ENCODE measurements at regions not wholly inside any gene's neighbourhood (a gene's known extent, or its start where the extent isn't known, plus 50 kb on each side); places are given as distances from the start of the nearest gene placed in this dataset.

DNA sequence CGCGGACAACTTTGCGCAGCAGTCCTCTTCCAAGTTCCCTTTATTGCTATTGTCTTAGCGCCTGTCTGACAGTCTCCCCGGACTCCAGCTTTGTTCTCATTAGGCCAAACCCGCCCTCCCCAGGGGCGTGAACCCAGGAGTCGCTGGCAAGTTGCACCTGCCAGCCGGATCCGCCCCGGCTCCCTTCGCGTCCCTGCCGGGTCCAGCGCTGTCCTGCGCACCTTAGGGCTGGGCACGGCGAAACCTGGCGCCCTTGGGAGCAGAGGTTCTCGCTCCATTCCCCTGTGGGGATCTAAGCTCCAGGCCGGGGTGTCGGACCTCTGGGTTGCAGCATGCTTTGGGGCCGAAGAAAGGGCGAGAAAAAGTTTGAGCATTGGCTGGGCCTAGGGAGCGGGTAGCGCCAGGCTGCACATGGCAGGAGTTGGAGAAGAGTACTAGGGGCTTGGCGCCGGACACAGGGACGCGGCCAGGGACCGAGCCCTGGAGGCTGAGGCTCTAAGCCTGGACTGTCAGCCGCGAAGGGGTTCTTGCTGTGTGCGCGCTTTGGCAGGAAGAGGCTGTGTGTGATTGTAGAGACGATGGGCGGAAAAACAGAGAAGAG, 335.1 kb upstream of the THRB start:
- peaks cover 23% of the 10 kb centered on the region for H3K27me3 Mint-ChIP-seq (ENCODE audit: low read depth)
- no peaks in the 10 kb centered on the region for H3K36me3 Mint-ChIP-seq (ENCODE audit: low read depth)
- DNase-seq (ENCODE audit: low spot score), result no peak
- intact Hi-C loops (cut with micrococcal nuclease), result no loop called here
- no peak overlapping the region for H3K4me3 Mint-ChIP-seq (ENCODE audit: low read depth)
- no peaks in the 10 kb centered on the region for H3K4me1 Mint-ChIP-seq (ENCODE audit: low read depth)
- no peaks in the 10 kb centered on the region for H3K9me3 Mint-ChIP-seq
- no peak overlapping the region for H3K27ac Mint-ChIP-seq

- no peaks in the 10 kb centered on the region for H3K4me1 Mint-ChIP-seq (ENCODE audit: low read depth)
Measured at GRCh38 chr3:24830230-24831152, 335.8 kb upstream of the THRB start.

DNA sequence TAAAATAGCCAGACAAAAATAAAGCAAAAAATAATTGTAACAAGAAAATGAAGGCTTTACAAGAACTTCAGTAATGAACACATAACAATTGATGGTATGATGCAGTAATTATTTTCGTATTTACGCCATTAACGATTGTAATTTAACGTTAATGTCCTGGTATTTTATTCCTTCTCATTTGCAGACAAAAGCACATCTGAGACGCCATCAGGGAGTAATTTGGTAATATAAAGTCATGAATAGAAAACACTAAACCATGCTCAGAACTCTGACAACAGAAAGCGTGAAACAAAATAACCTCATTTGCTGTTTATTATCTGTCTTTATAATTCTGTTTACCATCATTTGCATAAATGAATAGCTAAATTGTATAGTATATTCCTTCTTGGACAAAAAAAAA, 336.6 kb upstream of the THRB start:
- DNase-seq (ENCODE audit: low spot score), result no peak
- H3K36me3 Mint-ChIP-seq (ENCODE audit: low read depth), result no peaks in the 10 kb centered on the region
- H3K4me3 Mint-ChIP-seq (ENCODE audit: low read depth), result no peak overlapping the region
- no peak overlapping the region for H3K27ac Mint-ChIP-seq
- peaks cover 23% of the 10 kb centered on the region for H3K27me3 Mint-ChIP-seq (ENCODE audit: low read depth)
- H3K9me3 Mint-ChIP-seq, result no peaks in the 10 kb centered on the region
- no peaks in the 10 kb centered on the region for H3K4me1 Mint-ChIP-seq (ENCODE audit: low read depth)
- intact Hi-C loops (cut with micrococcal nuclease), result no loop called here

More at GRCh38 chr3:24830230-24831152, 335.8 kb upstream of the THRB start:
- Mint-ChIP-seq H3K36me3 (ENCODE audit: low read depth) (no peaks in the 10 kb centered on the region), H3K4me3 (ENCODE audit: low read depth) (no peak overlapping the region), H3K27ac (no peak overlapping the region), H3K27me3 (ENCODE audit: low read depth) (peaks cover 23% of the 10 kb centered on the region), H3K9me3 (no peaks in the 10 kb centered on the region)
- no peak for DNase-seq (ENCODE audit: low spot score)
- intact Hi-C loops (cut with micrococcal nuclease), result no loop called here

DNA sequence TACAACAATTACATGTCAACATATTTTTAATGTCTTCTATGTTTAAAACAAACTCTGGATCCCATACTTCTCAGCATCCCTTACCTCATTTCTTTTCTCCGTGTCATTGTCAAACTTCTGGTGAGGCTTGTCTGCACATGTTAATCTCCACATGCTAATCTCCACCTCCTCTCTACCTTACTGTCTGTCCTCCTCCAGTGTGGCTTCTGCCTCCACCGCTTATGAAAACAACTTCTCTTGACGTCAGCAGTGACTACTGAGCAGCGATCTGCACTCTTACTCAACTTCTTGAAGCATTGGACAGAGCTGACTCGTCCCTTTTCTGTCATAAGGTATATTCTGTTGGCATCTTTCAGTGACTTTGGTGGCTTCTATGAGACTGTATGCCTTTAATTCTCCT, 338.2 kb upstream of the THRB start:
- H3K9me3 Mint-ChIP-seq, result no peaks in the 10 kb centered on the region
- intact Hi-C loops (cut with micrococcal nuclease), result no loop called here
- no peak overlapping the region for H3K27ac Mint-ChIP-seq
- no peaks in the 10 kb centered on the region for H3K36me3 Mint-ChIP-seq (ENCODE audit: low read depth)
- H3K4me3 Mint-ChIP-seq (ENCODE audit: low read depth), result no peak overlapping the region
- no peaks in the 10 kb centered on the region for H3K4me1 Mint-ChIP-seq (ENCODE audit: low read depth)
- H3K27me3 Mint-ChIP-seq (ENCODE audit: low read depth), result peaks cover 23% of the 10 kb centered on the region
- DNase-seq (ENCODE audit: low spot score), result no peak

DNA sequence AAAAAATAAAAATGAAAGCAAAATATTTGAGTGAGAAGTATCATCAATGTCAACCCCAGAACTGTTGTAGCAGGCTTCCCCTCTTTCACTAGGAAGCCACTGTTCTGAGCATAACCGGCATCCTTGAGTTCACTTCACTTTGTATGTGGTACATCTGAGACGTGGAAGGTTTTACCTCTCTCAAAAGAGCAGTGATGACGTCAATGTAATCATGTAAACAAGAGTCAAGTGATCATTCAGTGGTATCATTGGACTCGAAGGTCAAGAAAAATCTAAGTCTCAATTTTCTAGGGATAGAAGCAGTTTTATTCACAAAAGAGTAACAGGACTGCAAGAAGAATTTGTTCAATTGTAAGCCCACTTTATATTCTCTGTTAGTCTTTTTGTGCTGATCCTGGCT, 339.8 kb upstream of the THRB start:
- peaks cover 13% of the 10 kb centered on the region for H3K27me3 Mint-ChIP-seq (ENCODE audit: low read depth)
- no peaks in the 10 kb centered on the region for H3K9me3 Mint-ChIP-seq
- no peaks in the 10 kb centered on the region for H3K4me1 Mint-ChIP-seq (ENCODE audit: low read depth)
- no peak for DNase-seq (ENCODE audit: low spot score)
- no peak overlapping the region for H3K27ac Mint-ChIP-seq
- intact Hi-C loops (cut with micrococcal nuclease), result no loop called here
- no peaks in the 10 kb centered on the region for H3K36me3 Mint-ChIP-seq (ENCODE audit: low read depth)
- no peak overlapping the region for H3K4me3 Mint-ChIP-seq (ENCODE audit: low read depth)

- H3K27ac Mint-ChIP-seq, result no peak overlapping the region
- intact Hi-C loops (cut with micrococcal nuclease), result no loop called here
- H3K36me3 Mint-ChIP-seq (ENCODE audit: low read depth), result no peaks in the 10 kb centered on the region
- peaks cover 4% of the 10 kb centered on the region for H3K27me3 Mint-ChIP-seq (ENCODE audit: low read depth)
- no peaks in the 10 kb centered on the region for H3K9me3 Mint-ChIP-seq
- no peak overlapping the region for H3K4me3 Mint-ChIP-seq (ENCODE audit: low read depth)
- no peaks in the 10 kb centered on the region for H3K4me1 Mint-ChIP-seq (ENCODE audit: low read depth)
- DNase-seq (ENCODE audit: low spot score), result no peak
Measured at GRCh38 chr3:24835510-24835909, 340.9 kb upstream of the THRB start.

DNA sequence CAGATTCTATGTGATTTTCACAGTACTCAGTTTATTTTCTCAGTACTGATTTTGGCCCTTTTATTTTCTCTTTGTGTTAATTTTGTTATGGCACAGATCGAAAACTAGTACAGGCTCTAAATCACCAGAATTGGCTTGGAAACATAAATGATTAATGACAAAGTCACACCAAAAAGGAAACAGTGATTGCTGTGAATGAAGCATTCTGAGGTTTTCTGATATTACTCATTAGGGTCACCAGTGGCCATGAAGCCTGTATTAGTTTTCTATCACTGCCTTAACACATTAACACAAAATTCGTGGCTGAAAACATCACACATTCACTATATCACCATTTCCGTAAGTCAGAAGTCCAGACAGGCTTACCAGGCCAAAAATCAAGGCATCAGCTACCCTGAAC, 343.0 kb upstream of the THRB start:
- Mint-ChIP-seq H3K9me3 (no peaks in the 10 kb centered on the region), H3K4me1 (ENCODE audit: low read depth) (no peaks in the 10 kb centered on the region), H3K36me3 (ENCODE audit: low read depth) (no peaks in the 10 kb centered on the region), H3K27ac (no peak overlapping the region), H3K27me3 (ENCODE audit: low read depth) (no peaks in the 10 kb centered on the region), H3K4me3 (ENCODE audit: low read depth) (no peak overlapping the region)
- no peak for DNase-seq (ENCODE audit: low spot score)
- intact Hi-C loops (cut with micrococcal nuclease), result no loop called here

DNA sequence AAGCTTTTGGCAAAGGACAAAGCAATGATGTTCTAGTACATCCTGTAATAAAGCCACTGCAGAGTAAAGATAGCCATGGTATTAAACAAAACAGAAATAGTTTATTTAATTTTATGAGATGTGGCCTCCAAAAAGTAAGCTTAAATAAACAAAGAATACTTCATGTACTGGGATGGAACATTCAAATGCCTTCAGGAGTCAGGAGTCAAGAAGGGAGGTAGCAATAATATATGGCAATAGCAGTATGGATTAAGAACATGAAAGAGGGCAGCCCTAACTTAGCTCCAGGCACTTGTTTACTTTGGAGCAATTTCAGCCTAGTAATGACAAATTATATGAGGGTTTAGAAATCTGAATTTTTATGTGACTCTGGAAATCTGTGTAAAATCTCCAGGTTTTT, 343.9 kb upstream of the THRB start:
- no peaks in the 10 kb centered on the region for H3K27me3 Mint-ChIP-seq (ENCODE audit: low read depth)
- intact Hi-C loops (cut with micrococcal nuclease), result no loop called here
- no peaks in the 10 kb centered on the region for H3K36me3 Mint-ChIP-seq (ENCODE audit: low read depth)
- no peak overlapping the region for H3K27ac Mint-ChIP-seq
- no peak overlapping the region for H3K4me3 Mint-ChIP-seq (ENCODE audit: low read depth)
- no peak for DNase-seq (ENCODE audit: low spot score)
- H3K4me1 Mint-ChIP-seq (ENCODE audit: low read depth), result no peaks in the 10 kb centered on the region
- no peaks in the 10 kb centered on the region for H3K9me3 Mint-ChIP-seq

DNA sequence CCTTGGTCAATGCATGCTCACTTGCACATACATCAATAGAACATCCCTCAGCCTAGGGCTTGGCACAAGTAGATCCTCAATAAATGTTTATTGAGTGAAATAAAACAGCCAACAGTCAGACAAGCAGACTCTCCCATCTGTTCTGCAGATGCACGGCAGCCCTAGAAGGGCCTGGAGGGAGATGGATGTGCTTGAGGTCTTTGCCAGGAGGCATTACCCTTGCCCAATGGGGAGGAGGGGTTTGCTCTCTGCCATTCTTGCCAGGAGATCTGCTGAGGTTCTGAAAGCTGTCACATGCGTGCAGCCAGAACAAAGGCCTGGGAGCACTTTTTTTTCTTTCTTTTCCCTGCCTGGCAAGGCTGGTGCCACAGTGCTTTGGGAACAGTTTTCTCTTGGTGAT, 349.3 kb upstream of the THRB start:
- Mint-ChIP-seq H3K27me3 (ENCODE audit: low read depth) (no peaks in the 10 kb centered on the region), H3K4me1 (ENCODE audit: low read depth) (no peaks in the 10 kb centered on the region)

GRCh38 chr3:24845524-24846155, 351.0 kb upstream of the THRB start:
- Mint-ChIP-seq H3K4me1 (ENCODE audit: low read depth) (no peaks in the 10 kb centered on the region), H3K27ac (no peak overlapping the region), H3K9me3 (no peaks in the 10 kb centered on the region), H3K4me3 (ENCODE audit: low read depth) (no peak overlapping the region), H3K36me3 (ENCODE audit: low read depth) (no peaks in the 10 kb centered on the region), H3K27me3 (ENCODE audit: low read depth) (no peaks in the 10 kb centered on the region)
- DNase-seq (ENCODE audit: low spot score), result no peak
- intact Hi-C loops (cut with micrococcal nuclease), result no loop called here

More for the DNA sequence above, 349.3 kb upstream of the THRB start:
- no peak for DNase-seq (ENCODE audit: low spot score)
- H3K27ac Mint-ChIP-seq, result no peak overlapping the region
- H3K4me3 Mint-ChIP-seq (ENCODE audit: low read depth), result no peak overlapping the region
- no peaks in the 10 kb centered on the region for H3K9me3 Mint-ChIP-seq
- intact Hi-C loops (cut with micrococcal nuclease), result no loop called here
- H3K36me3 Mint-ChIP-seq (ENCODE audit: low read depth), result no peaks in the 10 kb centered on the region

DNA sequence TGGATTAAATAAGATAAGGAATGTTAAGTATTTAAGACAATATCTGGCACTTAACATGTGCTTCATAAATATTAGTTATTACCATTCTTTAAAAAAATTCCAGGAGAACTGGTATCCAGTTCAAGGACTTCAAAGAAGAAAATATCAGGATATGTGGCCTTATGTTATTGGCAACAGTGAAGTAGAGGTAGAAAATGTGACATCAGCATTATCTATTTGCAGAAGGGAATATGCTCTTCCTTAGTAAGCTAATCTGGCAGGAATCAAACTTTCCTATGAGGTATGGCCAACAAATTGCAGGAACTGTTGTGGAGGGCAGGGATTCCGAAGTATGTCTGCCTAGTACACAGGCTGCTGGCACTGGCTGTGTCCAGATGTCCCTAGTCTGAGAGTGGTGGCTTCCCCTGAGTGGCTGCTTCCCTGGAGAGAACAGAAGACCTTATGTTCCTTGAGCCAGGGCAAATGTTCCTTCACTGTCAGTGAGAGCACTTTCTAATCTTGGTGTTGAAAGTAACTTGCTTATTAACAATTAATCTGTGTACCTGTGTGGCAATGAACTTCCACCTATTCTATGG, 351.7 kb upstream of the THRB start:
- H3K4me1 Mint-ChIP-seq (ENCODE audit: low read depth), result no peaks in the 10 kb centered on the region

GRCh38 chr3:24850245-24850644, 355.6 kb upstream of the THRB start:
- peaks cover 6% of the 10 kb centered on the region for H3K9me3 Mint-ChIP-seq
- DNase-seq (ENCODE audit: low spot score), result no peak
- H3K27me3 Mint-ChIP-seq (ENCODE audit: low read depth), result no peaks in the 10 kb centered on the region
- no peak overlapping the region for H3K4me3 Mint-ChIP-seq (ENCODE audit: low read depth)
- intact Hi-C loops (cut with micrococcal nuclease), result no loop called here
- H3K4me1 Mint-ChIP-seq (ENCODE audit: low read depth), result no peaks in the 10 kb centered on the region
- H3K27ac Mint-ChIP-seq, result no peak overlapping the region
- H3K36me3 Mint-ChIP-seq (ENCODE audit: low read depth), result no peaks in the 10 kb centered on the region

More for the DNA sequence above, 351.7 kb upstream of the THRB start:
- H3K4me3 Mint-ChIP-seq (ENCODE audit: low read depth), result no peak overlapping the region
- no peak for DNase-seq (ENCODE audit: low spot score)
- no peak overlapping the region for H3K27ac Mint-ChIP-seq
- intact Hi-C loops (cut with micrococcal nuclease), result no loop called here
- no peaks in the 10 kb centered on the region for H3K9me3 Mint-ChIP-seq
- no peaks in the 10 kb centered on the region for H3K27me3 Mint-ChIP-seq (ENCODE audit: low read depth)
- H3K36me3 Mint-ChIP-seq (ENCODE audit: low read depth), result no peaks in the 10 kb centered on the region

All from activated T-helper 2 cell treated with anti-CD3 and anti-CD28 coated beads, Interferon-gamma antibody, Interleukin-2, Interleukin-4, amounts not matched to agents 10 μg/mL and 5 μg/mL and 100 μg/mL, durations not matched to agents 14 hours and 24 hours and 36 hours (primary cell).